ENCODE measurements at regions not wholly inside any gene's neighbourhood (a gene's known extent, or its start where the extent isn't known, plus 50 kb on each side); places are given as distances from the start of the nearest gene placed in this dataset.

DNA sequence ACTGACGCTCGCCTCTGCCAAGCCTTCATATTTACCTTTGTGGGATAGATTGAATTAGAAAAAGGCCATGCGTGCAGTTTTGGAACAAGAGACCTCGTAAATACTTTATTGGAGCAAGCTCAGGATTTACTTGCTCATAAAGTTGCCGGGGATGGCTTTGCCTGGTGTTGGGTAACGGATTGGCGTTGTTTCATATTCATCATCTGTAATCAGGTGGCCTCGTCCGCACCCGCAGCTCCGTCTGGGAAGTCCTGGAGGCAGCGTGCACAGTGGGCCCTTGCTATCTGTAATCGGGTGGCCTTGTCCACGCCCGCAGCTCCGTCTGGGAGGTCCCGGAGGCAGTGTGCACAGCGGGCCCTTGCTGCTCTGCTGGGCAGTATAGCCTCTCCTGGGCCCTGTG is 1209.3 kb downstream of the BRD1 start:
- FAIRE-seq (no peak), DNase-seq (ENCODE audit: insufficient read length, low spot score) (no peak)
- TF ChIP-seq SPI1 (IDR thresholded peaks at IDR 0.05; ENCODE audit: low read depth, low read length) = no peak
- TF ChIP-seq POLR2A (IDR thresholded peaks at IDR 0.05; ENCODE audit: low read depth, low read length) = no peak
- no peak for TF ChIP-seq PAX5 (IDR thresholded peaks at IDR 0.05; ENCODE audit: insufficient read depth, low read length, severe bottlenecking)
- no peak for TF ChIP-seq POLR2AphosphoS5 (IDR thresholded peaks at IDR 0.05; ENCODE audit: low read depth, low read length)
- TF ChIP-seq TAF1 (IDR thresholded peaks at IDR 0.05; ENCODE audit: low read depth, low read length) = no peak
- TF ChIP-seq POU2F2 (IDR thresholded peaks at IDR 0.05; ENCODE audit: low read depth, low read length) = no peak

- no peak for DNase-seq (ENCODE audit: insufficient read length, low spot score)
- FAIRE-seq = no peak
- TF ChIP-seq POLR2AphosphoS5 (IDR thresholded peaks at IDR 0.05; ENCODE audit: low read depth, low read length) = no peak
- TF ChIP-seq PAX5 (IDR thresholded peaks at IDR 0.05; ENCODE audit: insufficient read depth, low read length, severe bottlenecking) = no peak
- no peak for TF ChIP-seq POU2F2 (IDR thresholded peaks at IDR 0.05; ENCODE audit: low read depth, low read length)
- TF ChIP-seq POLR2A (IDR thresholded peaks at IDR 0.05; ENCODE audit: low read depth, low read length) = no peak
- TF ChIP-seq TAF1 (IDR thresholded peaks at IDR 0.05; ENCODE audit: low read depth, low read length) = no peak
- TF ChIP-seq SPI1 (IDR thresholded peaks at IDR 0.05; ENCODE audit: low read depth, low read length) = no peak
Observed at GRCh38 chr22:48616656-48617055, 1211.0 kb downstream of the BRD1 start.

DNA sequence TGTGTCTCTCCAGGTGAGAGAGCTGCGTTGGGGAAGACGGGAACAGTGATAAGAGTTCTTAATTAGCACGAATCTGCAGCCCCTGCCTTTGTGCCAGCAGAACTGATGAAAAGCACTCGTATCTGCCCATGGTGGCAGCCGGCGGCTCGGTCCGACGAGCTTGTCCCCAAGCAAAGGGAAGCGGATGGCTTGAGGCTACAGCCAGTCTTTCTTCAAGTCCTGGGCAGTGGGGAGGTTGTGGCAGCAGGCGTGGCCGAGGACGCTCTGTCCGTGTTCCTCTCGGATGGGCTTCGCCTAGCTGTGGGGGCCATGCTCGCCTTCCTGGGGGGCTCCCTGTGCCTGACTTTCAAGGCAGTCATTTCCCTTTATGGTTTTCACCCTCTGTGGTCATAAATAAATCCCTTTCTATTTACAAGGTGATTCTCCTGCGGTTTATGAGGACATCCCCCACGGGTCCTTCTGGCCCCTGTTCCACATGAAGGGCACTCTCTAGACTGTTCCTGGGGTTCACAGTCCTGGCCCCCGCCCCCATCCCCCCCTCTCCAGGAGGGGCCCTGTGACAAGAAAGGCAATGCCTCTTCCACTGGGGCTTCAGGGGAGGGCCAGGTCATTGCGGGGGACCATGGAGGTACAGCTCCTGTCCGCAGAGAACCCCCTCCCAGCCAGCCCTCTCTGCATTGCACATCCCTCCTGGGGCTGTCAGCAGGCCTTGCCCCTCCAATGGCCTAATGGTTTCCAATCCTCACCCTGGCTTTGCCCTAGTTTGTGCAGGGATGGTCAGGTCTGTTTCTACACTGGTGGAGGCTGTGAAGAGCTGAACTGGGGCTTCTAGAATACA is 1212.3 kb downstream of the BRD1 start:
- no peak for DNase-seq (ENCODE audit: insufficient read length, low spot score)
- FAIRE-seq = no peak
- TF ChIP-seq POLR2AphosphoS5 (IDR thresholded peaks at IDR 0.05; ENCODE audit: low read depth, low read length) = no peak
- TF ChIP-seq PAX5 (IDR thresholded peaks at IDR 0.05; ENCODE audit: insufficient read depth, low read length, severe bottlenecking) = no peak
- TF ChIP-seq SPI1 (IDR thresholded peaks at IDR 0.05; ENCODE audit: low read depth, low read length) = no peak
- no peak for TF ChIP-seq POU2F2 (IDR thresholded peaks at IDR 0.05; ENCODE audit: low read depth, low read length)
- no peak for TF ChIP-seq POLR2A (IDR thresholded peaks at IDR 0.05; ENCODE audit: low read depth, low read length)
- no peak for TF ChIP-seq TAF1 (IDR thresholded peaks at IDR 0.05; ENCODE audit: low read depth, low read length)

- FAIRE-seq = no peak
- no peak for DNase-seq (ENCODE audit: insufficient read length, low spot score)
- TF ChIP-seq POLR2A (IDR thresholded peaks at IDR 0.05; ENCODE audit: low read depth, low read length) = no peak
- no peak for TF ChIP-seq TAF1 (IDR thresholded peaks at IDR 0.05; ENCODE audit: low read depth, low read length)
- no peak for TF ChIP-seq POU2F2 (IDR thresholded peaks at IDR 0.05; ENCODE audit: low read depth, low read length)
- TF ChIP-seq SPI1 (IDR thresholded peaks at IDR 0.05; ENCODE audit: low read depth, low read length) = no peak
- TF ChIP-seq PAX5 (IDR thresholded peaks at IDR 0.05; ENCODE audit: insufficient read depth, low read length, severe bottlenecking) = no peak
- TF ChIP-seq POLR2AphosphoS5 (IDR thresholded peaks at IDR 0.05; ENCODE audit: low read depth, low read length) = no peak
Observed at GRCh38 chr22:48613566-48614200, 1214.0 kb downstream of the BRD1 start.

DNA sequence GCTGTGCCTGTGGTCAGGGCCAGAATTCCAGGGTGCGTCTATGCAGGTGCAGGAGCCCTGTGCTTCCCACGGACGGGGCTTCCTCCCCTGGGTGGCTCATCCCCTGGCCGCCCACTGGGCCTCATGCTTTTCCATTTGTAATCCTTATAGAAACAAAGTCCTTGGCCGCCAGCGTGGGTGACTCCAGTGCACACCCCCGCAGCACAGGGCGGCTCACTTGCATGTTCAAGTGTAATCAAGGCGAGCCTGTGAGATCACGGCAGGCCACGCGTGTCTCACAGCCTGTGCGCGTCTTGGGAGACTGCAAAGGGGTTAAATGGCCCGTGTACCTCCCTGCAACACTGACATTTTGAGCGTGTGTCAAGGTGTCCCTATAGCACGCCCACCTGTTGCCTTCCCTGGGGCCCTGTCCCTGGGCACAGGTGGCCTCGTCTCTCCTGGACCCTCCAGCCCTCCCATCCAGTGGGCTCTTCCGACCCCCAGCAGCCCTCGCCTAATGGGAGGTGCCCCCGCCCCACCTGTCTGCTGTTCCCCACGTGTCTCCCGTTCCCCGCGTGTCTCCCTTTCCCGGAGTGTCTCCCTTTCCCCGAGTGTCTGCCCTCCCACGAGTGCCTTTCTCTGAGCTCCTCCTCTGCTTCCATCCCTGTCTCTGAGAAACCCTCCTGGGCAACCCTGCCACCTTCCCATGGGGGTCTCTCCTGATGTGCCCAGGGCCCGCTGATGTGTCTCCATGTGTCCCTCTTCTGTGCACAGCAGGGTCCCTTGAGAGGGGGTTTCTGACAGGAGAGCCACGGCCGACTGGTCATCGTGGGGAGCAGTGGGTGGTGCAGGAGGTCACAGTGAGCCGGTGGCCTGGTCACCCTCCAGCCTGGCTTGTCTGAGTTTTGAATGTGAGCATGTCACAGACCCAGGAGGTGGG is 1215.3 kb downstream of the BRD1 start:
- no peak for DNase-seq (ENCODE audit: insufficient read length, low spot score)
- no peak for FAIRE-seq
- no peak for TF ChIP-seq PAX5 (IDR thresholded peaks at IDR 0.05; ENCODE audit: insufficient read depth, low read length, severe bottlenecking)
- TF ChIP-seq POU2F2 (IDR thresholded peaks at IDR 0.05; ENCODE audit: low read depth, low read length) = no peak
- no peak for TF ChIP-seq SPI1 (IDR thresholded peaks at IDR 0.05; ENCODE audit: low read depth, low read length)
- TF ChIP-seq TAF1 (IDR thresholded peaks at IDR 0.05; ENCODE audit: low read depth, low read length) = no peak
- no peak for TF ChIP-seq POLR2A (IDR thresholded peaks at IDR 0.05; ENCODE audit: low read depth, low read length)
- no peak for TF ChIP-seq POLR2AphosphoS5 (IDR thresholded peaks at IDR 0.05; ENCODE audit: low read depth, low read length)

DNA sequence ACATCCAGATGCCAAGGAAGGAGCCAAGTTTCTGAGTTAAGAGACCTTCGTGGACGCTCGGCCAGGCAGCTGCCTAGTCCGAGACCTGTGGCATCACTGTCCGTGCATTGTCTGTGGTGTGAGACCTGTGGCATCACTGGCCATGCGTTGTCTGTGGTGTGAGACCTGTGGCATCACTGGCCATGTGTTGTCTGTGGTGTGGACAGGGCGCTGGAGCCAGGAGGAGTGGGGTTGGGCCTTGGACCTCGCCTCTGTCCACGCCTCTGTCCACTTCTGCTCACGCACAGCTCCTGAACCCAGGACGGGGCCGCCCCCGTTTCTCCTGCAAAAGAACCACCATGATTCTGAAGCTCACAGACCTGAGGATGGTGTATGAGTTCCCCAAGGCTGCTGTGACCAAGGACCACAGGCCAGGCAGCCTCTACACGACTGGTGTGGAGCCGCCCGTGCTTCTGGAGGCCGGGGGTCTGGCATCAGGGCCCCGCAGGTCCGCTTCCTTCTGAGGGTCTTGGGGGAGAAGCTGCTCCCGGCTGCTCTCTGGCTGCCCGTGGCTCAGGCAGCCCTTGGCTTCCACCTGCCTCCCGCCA is 1218.3 kb downstream of the BRD1 start:
- TF ChIP-seq TAF1 (IDR thresholded peaks at IDR 0.05; ENCODE audit: low read depth, low read length) (no peak), POLR2AphosphoS5 (IDR thresholded peaks at IDR 0.05; ENCODE audit: low read depth, low read length) (no peak), POU2F2 (IDR thresholded peaks at IDR 0.05; ENCODE audit: low read depth, low read length) (no peak), SPI1 (IDR thresholded peaks at IDR 0.05; ENCODE audit: low read depth, low read length) (no peak), PAX5 (IDR thresholded peaks at IDR 0.05; ENCODE audit: insufficient read depth, low read length, severe bottlenecking) (no peak)
- DNase-seq (ENCODE audit: insufficient read length, low spot score) = no peak
- no peak for FAIRE-seq

- FAIRE-seq (no peak), DNase-seq (ENCODE audit: insufficient read length, low spot score) (no peak)
- TF ChIP-seq POU2F2 (IDR thresholded peaks at IDR 0.05; ENCODE audit: low read depth, low read length) (no peak), TAF1 (IDR thresholded peaks at IDR 0.05; ENCODE audit: low read depth, low read length) (no peak), SPI1 (IDR thresholded peaks at IDR 0.05; ENCODE audit: low read depth, low read length) (no peak), POLR2AphosphoS5 (IDR thresholded peaks at IDR 0.05; ENCODE audit: low read depth, low read length) (no peak), POLR2A (IDR thresholded peaks at IDR 0.05; ENCODE audit: low read depth, low read length) (no peak)
Observed at GRCh38 chr22:48607901-48608662, 1219.6 kb downstream of the BRD1 start.

- FAIRE-seq (no peak), DNase-seq (ENCODE audit: insufficient read length, low spot score) (no peak)
- TF ChIP-seq SPI1 (IDR thresholded peaks at IDR 0.05; ENCODE audit: low read depth, low read length) (no peak), POLR2A (IDR thresholded peaks at IDR 0.05; ENCODE audit: low read depth, low read length) (no peak), TAF1 (IDR thresholded peaks at IDR 0.05; ENCODE audit: low read depth, low read length) (no peak), POLR2AphosphoS5 (IDR thresholded peaks at IDR 0.05; ENCODE audit: low read depth, low read length) (no peak), POU2F2 (IDR thresholded peaks at IDR 0.05; ENCODE audit: low read depth, low read length) (no peak), PAX5 (IDR thresholded peaks at IDR 0.05; ENCODE audit: insufficient read depth, low read length, severe bottlenecking) (no peak)
Observed at GRCh38 chr22:48606684-48607307, 1220.9 kb downstream of the BRD1 start.

All from GM12891 (cell line).